K562 (cell line): ENCODE measurements at regions not wholly inside any gene's neighbourhood (a gene's known extent, or its start where the extent isn't known, plus 50 kb on each side); places are given as distances from the start of the nearest gene placed in this dataset.

Experiments used
- BCL6 ChIP-seq: fragments of 250-450 bp; sonication (Bioruptor Pico); IDR thresholded peaks from 2 replicates; pipeline ENCODE4 v1.4.0; 2020
- BRCA1 ChIP-seq, 2 experiments: fragments of 450-650 bp in 1 of 2; sonication (generic) in 1 of 2; formaldehyde crosslinking in 1 of 2; IDR thresholded peaks; 2 replicates each; pipeline versions ENCODE4 v1.5.0 to v1.6.1; 2017 to 2020; ENCODE audit warnings: mild to moderate bottlenecking in 1 of 2, missing genetic modification reagents in 1 of 2
- CTCF ChIP-seq, 3 experiments: IDR thresholded peaks in 2 of 3; conservative IDR thresholded peaks in 1 of 3; 2 replicates each; pipeline ENCODE4 v1.5.1; 2011 to 2012; ENCODE audit warnings: low read length in 3 of 3, mild to moderate bottlenecking in 3 of 3, control low read depth in 2 of 3, improper control_type of control experiment in 1 of 3, inconsistent platforms in 1 of 3, low read depth in 1 of 3, mixed read lengths in 1 of 3, moderate library complexity in 1 of 3; ENCODE audit not compliant: insufficient read depth in 2 of 3
- KDM1A ChIP-seq, 2 experiments: fragments of 450-650 bp; IDR thresholded peaks; 2 replicates each; pipeline ENCODE4 v1.6.1; 2016; ENCODE audit warnings: mild to moderate bottlenecking in 2 of 2
- KLF10 ChIP-seq: fragments of 250-450 bp; sonication (Bioruptor Pico); IDR thresholded peaks from 2 replicates; pipeline ENCODE4 v1.6.1; 2021; ENCODE audit warnings: matching md5 sums
- MIER1 ChIP-seq: fragments of 450-650 bp; IDR thresholded peaks from 2 replicates; pipeline ENCODE4 v1.6.1; 2016; ENCODE audit warnings: antibody characterized with exemption, mild to moderate bottlenecking, low read depth
- NONO ChIP-seq, 2 experiments: fragments of 200-400 bp in 1 of 2; fragments of 450-650 bp in 1 of 2; formaldehyde crosslinking in 1 of 2; IDR thresholded peaks; 2 replicates each; pipeline ENCODE4 v1.6.1; 2017; ENCODE audit warnings: low read depth in 2 of 2, mild to moderate bottlenecking in 2 of 2, moderate library complexity in 2 of 2, low read length in 1 of 2
- NR2C2 ChIP-seq, 2 experiments: fragments of 200-800 bp in 1 of 2; sonication (Bioruptor generic) in 1 of 2; sonication (generic) in 1 of 2; formaldehyde crosslinking in 1 of 2; IDR thresholded peaks; 2 replicates each; pipeline versions ENCODE4 v1.6.1 to v1.8.0; 2016 to 2022; ENCODE audit warnings: mild to moderate bottlenecking in 1 of 2, missing compliant biosample characterization in 1 of 2, missing genetic modification characterization in 1 of 2, missing genetic modification reagents in 1 of 2
- POLR2AphosphoS5 ChIP-seq: IDR thresholded peaks from 2 replicates; pipeline ENCODE4 v1.6.1; 2011; ENCODE audit warnings: mild to moderate bottlenecking, low read depth, low read length, moderate library complexity; ENCODE audit not compliant: control insufficient read depth, insufficient read depth
- RB1 ChIP-seq: fragments of 450-650 bp; IDR thresholded peaks from 2 replicates; pipeline ENCODE4 v1.6.1; 2017; ENCODE audit warnings: low read depth, mild to moderate bottlenecking
- RCOR1 ChIP-seq, 2 experiments: IDR thresholded peaks; 2 replicates each; pipeline ENCODE4 v1.6.1; 2012; ENCODE audit warnings: low read depth in 2 of 2, low read length in 2 of 2, borderline replicate concordance in 1 of 2, improper control_type of control experiment in 1 of 2
- TEAD2 ChIP-seq: fragments of 450-650 bp; IDR thresholded peaks from 2 replicates; pipeline ENCODE4 v1.6.1; 2016; ENCODE audit warnings: missing genetic modification characterization, control low read depth, missing compliant biosample characterization
- ZNF561 ChIP-seq: fragments of 450-650 bp; formaldehyde crosslinking; conservative IDR thresholded peaks from 2 replicates; pipeline ENCODE4 v1.4.0; 2020; ENCODE audit warnings: mild to moderate bottlenecking, moderate library complexity

DNA sequence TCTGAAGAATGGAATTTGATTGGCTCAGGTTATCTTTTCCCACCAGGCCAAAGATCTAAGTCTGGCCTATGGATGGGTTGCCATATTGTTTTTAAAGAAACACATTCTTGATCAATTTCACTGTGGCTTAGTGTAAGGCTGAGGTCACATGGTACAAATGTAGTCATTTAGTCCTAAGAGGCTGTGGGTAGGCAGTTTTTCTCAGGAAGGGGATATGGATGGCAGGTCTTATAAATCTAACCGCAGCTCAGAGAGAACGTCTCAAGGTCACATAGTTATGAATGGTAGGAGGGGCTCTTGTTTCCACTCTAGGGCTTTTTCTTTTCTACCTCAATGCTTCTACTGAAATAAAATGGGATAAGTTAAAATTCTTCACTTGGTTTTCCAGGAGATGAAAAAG is 128.6 kb upstream of the ACTBL2 start:
- TF ChIP-seq TEAD2 (tag) (no peak), MIER1 (no peak), KLF10 (CRISPR knock-in tag) (no peak), BRCA1 (IDR thresholded peaks at IDR 0.05) (no peak), BRCA1 (CRISPR knock-in tag; IDR thresholded peaks at IDR 0.05) (no peak), ZNF561 (CRISPR knock-in tag) (no peak), CTCF (IDR thresholded peaks at IDR 0.05 in 2 of 3, conservative IDR thresholded peaks at IDR 0.05 in 1 of 3; ENCODE audit: insufficient read depth in 2 of 3, low read depth in 1 of 3, low read length in 3 of 3) (no peak), RB1 (no peak), NONO (IDR thresholded peaks at IDR 0.05; ENCODE audit: low read depth in 2 of 2, low read length in 1 of 2) (no peak), RCOR1 (IDR thresholded peaks at IDR 0.05; ENCODE audit: borderline replicate concordance in 1 of 2, low read depth in 2 of 2, low read length in 2 of 2) (no peak), KDM1A (IDR thresholded peaks at IDR 0.05) (no peak), BCL6 (CRISPR knock-in tag) (no peak), POLR2AphosphoS5 (no peak), NR2C2 (CRISPR knock-in tag; IDR thresholded peaks at IDR 0.05) (no peak), NR2C2 (tag; IDR thresholded peaks at IDR 0.05) (no peak)
